Esophagus muscularis mucosa (tissue), 4 donors: ENCODE measurements at regions not wholly inside any gene's neighbourhood (a gene's known extent, or its start where the extent isn't known, plus 50 kb on each side); places are given as distances from the start of the nearest gene placed in this dataset.
A peak's percentile ranks its signal among the peaks of the same experiment; 100 is the strongest.

ENCODE experiments used
- DNase-seq: peaks from one replicate; pipeline ENCODE4 v3.0.0-alpha.2; 2017; ENCODE audit errors: extremely low spot score
- H3K27ac ChIP-seq, 4 donors: fragments of 200-600 bp; sonication (generic); replicated peaks in 1 of 4; 1 replicate in 3 of 4; 2 replicates in 1 of 4; pipeline ENCODE4 v1.5.1; 2016 to 2019; ENCODE audit warnings: mild to moderate bottlenecking in 1 of 4
- H3K27me3 ChIP-seq, 4 donors: fragments of 200-600 bp; sonication (generic); one replicate each; pipeline versions ENCODE4 v1.5.1 to v1.6.0; 2016 to 2019
- H3K36me3 ChIP-seq, 4 donors: fragments of 200-600 bp; sonication (generic); one replicate each; pipeline ENCODE4 v1.5.1; 2016 to 2019
- H3K4me1 ChIP-seq, 4 donors: fragments of 200-600 bp; sonication (generic); one replicate each; pipeline ENCODE4 v1.5.1; 2016 to 2019
- H3K4me3 ChIP-seq, 4 donors: fragments of 200-600 bp; sonication (generic); 1 replicate in 2 of 4; 2 replicates in 2 of 4; pipeline ENCODE4 v1.5.1; 2016 to 2019; ENCODE audit warnings: mild to moderate bottlenecking in 4 of 4, moderate library complexity in 1 of 4
- H3K9me3 ChIP-seq, 4 donors: fragments of 200-600 bp; sonication (generic); 1 replicate in 3 of 4; 2 replicates in 1 of 4; pipeline ENCODE4 v1.5.1; 2016 to 2019
- EP300 ChIP-seq: sonication (generic); formaldehyde crosslinking; IDR thresholded peaks from one replicate; pipeline ENCODE4 v1.6.1; 2017; ENCODE audit warnings: antibody characterized with exemption
- POLR2A ChIP-seq: fragments of 450-650 bp; IDR thresholded peaks from one replicate; pipeline ENCODE4 v1.6.1; 2017; ENCODE audit warnings: antibody characterized with exemption, moderate library complexity, mild to moderate bottlenecking, low read depth
- POLR2AphosphoS5 ChIP-seq, 2 donors: sonication (generic); formaldehyde crosslinking; IDR thresholded peaks; one replicate each; pipeline ENCODE4 v1.6.1; 2017; ENCODE audit warnings: antibody characterized with exemption in 2 of 2
- WGBS: methylation state at CpG from one replicate; pipeline ENCODE4 v1.1.5; 2018; 5-methylcytosine and 5-hydroxymethylcytosine counted together
- intact Hi-C: fragments of 100-400 bp; cut with DNase I; formaldehyde crosslinking; loops from one replicate; pipeline ENCODE4 v1.15.1; 2023
- TF ChIP-seq, protein P1 (sequence below), 3 experiments: fragments of 200-600 bp in 2 of 3; fragments of 450-650 bp in 1 of 3; sonication (generic) in 2 of 3; IDR thresholded peaks; one replicate each; pipeline ENCODE4 v1.5.1; 2017 to 2019; ENCODE audit warnings: antibody characterized with exemption in 3 of 3, mild to moderate bottlenecking in 2 of 3, moderate library complexity in 1 of 3

DNA sequence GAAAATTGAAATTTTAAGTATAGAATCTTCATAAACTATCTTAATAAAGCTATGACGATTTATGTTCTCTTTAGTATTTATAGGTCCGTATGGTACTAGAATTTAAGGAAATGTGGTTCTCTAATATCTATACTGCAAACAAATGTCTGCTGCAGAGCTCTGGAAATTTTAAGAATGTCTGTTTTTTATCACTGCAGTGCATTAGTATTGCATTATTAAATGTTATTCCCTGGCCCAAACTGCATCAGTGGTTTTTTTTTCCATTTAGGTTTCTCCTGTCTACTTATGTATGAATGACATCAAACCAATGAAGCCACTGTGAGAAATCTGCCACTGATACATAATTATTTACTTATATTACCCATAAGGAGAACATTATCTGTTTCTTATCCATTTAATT is 211.4 kb upstream of the CD180 start:
- intact Hi-C loops = no loop called here
- no peaks in the 10 kb centered on the region for H3K9me3 ChIP-seq
- TF ChIP-seq POLR2A (no peak), POLR2AphosphoS5 (IDR thresholded peaks at IDR 0.05) (no peak), EP300 (no peak)
- TF ChIP-seq, protein P1, sequence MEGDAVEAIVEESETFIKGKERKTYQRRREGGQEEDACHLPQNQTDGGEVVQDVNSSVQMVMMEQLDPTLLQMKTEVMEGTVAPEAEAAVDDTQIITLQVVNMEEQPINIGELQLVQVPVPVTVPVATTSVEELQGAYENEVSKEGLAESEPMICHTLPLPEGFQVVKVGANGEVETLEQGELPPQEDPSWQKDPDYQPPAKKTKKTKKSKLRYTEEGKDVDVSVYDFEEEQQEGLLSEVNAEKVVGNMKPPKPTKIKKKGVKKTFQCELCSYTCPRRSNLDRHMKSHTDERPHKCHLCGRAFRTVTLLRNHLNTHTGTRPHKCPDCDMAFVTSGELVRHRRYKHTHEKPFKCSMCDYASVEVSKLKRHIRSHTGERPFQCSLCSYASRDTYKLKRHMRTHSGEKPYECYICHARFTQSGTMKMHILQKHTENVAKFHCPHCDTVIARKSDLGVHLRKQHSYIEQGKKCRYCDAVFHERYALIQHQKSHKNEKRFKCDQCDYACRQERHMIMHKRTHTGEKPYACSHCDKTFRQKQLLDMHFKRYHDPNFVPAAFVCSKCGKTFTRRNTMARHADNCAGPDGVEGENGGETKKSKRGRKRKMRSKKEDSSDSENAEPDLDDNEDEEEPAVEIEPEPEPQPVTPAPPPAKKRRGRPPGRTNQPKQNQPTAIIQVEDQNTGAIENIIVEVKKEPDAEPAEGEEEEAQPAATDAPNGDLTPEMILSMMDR (IDR thresholded peaks at IDR 0.05) = no peak
- no peaks in the 10 kb centered on the region for H3K36me3 ChIP-seq
- DNase-seq = no peak
- H3K4me1 ChIP-seq = peaks cover 0 to 14% (median 3%) of the 10 kb centered on the region in 4 donors
- H3K27ac ChIP-seq = no peak overlapping the region
- WGBS = 72% methylated on average over 2 of the region's 2 CpGs
- no peaks in the 10 kb centered on the region for H3K27me3 ChIP-seq
- no peak overlapping the region for H3K4me3 ChIP-seq

- TF ChIP-seq EP300 (no peak), POLR2A (no peak), POLR2AphosphoS5 (IDR thresholded peaks at IDR 0.05) (no peak)
- TF ChIP-seq, protein P1 (IDR thresholded peaks at IDR 0.05) = no peak
- Histone ChIP-seq H3K4me1 (peaks cover 0 to 29% (median 11%) of the 10 kb centered on the region in 4 donors), H3K27ac (no peak overlapping the region), H3K36me3 (no peaks in the 10 kb centered on the region), H3K9me3 (no peaks in the 10 kb centered on the region), H3K4me3 (no peak overlapping the region), H3K27me3 (no peaks in the 10 kb centered on the region)
- no peak for DNase-seq
- intact Hi-C loops = no loop called here
- whole genome bisulfite sequencing = 85% methylated on average over 3 of the region's 3 CpGs
Measured at GRCh38 chr5:67405755-67406154, 209.2 kb upstream of the CD180 start.

- TF ChIP-seq EP300 (no peak), POLR2AphosphoS5 (IDR thresholded peaks at IDR 0.05) (no peak), POLR2A (no peak)
- TF ChIP-seq, protein P1 (IDR thresholded peaks at IDR 0.05) = no peak
- 42% methylated on average over 3 of the region's 3 CpGs for WGBS
- intact Hi-C loops = no loop called here
- Histone ChIP-seq H3K4me1 (peaks cover 0 to 29% (median 13%) of the 10 kb centered on the region in 4 donors), H3K4me3 (no peak overlapping the region), H3K36me3 (no peaks in the 10 kb centered on the region), H3K9me3 (no peaks in the 10 kb centered on the region), H3K27ac (peak overlapping the region in 2 of 4 donors; percentile 12 to 50), H3K27me3 (no peaks in the 10 kb centered on the region)
- no peak for DNase-seq
Measured at GRCh38 chr5:67405101-67405364, 208.4 kb upstream of the CD180 start.

DNA sequence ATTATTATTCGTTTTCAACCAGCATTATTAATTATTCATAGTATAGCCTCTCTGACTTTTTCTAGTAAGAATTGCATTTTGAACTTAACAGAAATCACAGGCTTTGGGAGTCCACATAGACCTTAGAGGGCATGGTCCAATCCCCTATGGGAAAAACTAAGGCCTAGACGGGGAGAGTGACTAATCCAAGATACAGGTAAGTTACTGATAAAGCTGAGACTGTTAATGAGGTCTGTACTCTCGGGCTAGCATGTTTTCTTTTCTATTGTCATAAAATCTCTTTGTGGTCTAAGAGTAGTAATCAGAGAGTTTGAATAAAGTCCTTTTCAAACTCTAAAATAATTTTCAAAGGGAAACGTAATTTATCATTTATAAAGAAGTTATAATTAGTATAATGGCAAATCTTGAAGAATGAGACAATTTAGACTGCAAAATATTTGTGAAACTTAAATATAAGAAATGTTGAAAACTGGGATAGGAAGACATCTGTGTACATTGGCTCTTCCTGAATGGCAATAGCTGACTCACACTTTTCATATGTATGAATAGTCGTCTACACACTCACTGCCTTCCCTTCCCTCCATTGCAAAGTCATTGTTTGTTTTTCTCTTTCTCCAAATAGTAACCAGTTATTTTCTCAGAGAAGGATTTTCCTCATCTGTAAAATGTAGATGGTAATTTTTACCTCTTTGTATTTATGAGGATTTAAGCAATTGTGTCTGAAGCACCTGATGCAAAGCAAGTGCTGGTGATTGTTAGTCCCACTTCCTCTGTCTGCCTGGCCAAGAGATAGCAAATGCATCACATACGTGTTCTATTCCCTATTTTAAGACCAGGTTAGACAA is 207.9 kb upstream of the CD180 start:
- intact Hi-C loops = no loop called here
- Histone ChIP-seq H3K9me3 (no peaks in the 10 kb centered on the region), H3K4me3 (no peak overlapping the region), H3K4me1 (peaks cover 0 to 29% (median 13%) of the 10 kb centered on the region in 4 donors), H3K27ac (peak overlapping the region in 2 of 4 donors; percentile 12 to 50), H3K36me3 (no peaks in the 10 kb centered on the region), H3K27me3 (no peaks in the 10 kb centered on the region)
- WGBS = 73% methylated on average over 6 of the region's 6 CpGs
- TF ChIP-seq EP300 = no peak
- TF ChIP-seq POLR2A = no peak
- TF ChIP-seq, protein P1 (IDR thresholded peaks at IDR 0.05) = no peak
- TF ChIP-seq POLR2AphosphoS5 (IDR thresholded peaks at IDR 0.05) = no peak
- no peak for DNase-seq

DNA sequence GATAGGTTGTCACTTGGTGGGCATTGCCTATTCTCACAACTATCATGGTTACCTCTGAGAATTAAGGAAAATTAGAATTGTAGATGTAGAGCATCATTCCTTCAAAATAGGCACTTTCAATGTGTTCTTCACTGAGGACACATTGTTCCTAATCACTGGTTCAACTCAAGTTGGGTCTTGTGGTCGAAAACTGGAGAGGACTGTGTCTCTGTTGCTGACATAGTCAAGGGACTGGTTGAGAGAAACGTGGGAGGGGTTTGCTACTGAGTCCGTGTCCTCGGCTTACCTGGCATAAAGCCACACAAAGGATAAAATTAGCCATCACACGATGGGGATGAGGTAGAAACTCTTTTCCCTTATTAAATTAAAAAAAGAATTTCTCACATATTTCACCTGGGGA is 205.9 kb upstream of the CD180 start:
- no peaks in the 10 kb centered on the region for H3K27me3 ChIP-seq
- 87% methylated on average over 5 of the region's 5 CpGs for WGBS
- no peak overlapping the region for H3K4me3 ChIP-seq
- TF ChIP-seq POLR2A = no peak
- TF ChIP-seq, protein P1 (IDR thresholded peaks at IDR 0.05) = no peak
- TF ChIP-seq POLR2AphosphoS5 (IDR thresholded peaks at IDR 0.05) = no peak
- TF ChIP-seq EP300 = no peak
- H3K4me1 ChIP-seq = peaks cover 0 to 29% (median 13%) of the 10 kb centered on the region in 4 donors
- H3K9me3 ChIP-seq = no peaks in the 10 kb centered on the region
- H3K27ac ChIP-seq = no peak overlapping the region
- intact Hi-C loops = no loop called here
- DNase-seq = no peak
- no peaks in the 10 kb centered on the region for H3K36me3 ChIP-seq
